ENCODE measurements at regions not wholly inside any gene's neighbourhood (a gene's known extent, or its start where the extent isn't known, plus 50 kb on each side); places are given as distances from the start of the nearest gene placed in this dataset.

DNA sequence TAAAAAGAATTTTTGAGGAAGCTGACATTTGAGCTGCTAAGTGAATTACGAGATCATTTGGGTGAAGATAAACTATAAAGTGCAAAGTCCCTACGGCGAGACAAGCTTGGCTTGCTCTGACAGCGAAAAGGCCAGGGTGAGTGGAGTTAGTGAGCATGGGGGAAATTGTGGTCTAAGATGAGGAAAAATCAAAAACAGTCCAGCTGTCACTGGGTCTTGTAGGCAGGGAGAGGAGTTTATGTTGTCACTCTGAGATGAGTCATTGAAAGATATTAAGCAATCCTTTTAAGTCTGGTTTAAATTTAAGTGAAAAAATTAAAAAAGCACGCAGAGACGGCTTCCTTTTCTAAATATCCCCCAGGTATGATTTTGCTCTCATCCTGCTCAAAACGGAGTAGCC, 601.9 kb downstream of the MRPL39 start:
- no peak for DNase-seq

DNA sequence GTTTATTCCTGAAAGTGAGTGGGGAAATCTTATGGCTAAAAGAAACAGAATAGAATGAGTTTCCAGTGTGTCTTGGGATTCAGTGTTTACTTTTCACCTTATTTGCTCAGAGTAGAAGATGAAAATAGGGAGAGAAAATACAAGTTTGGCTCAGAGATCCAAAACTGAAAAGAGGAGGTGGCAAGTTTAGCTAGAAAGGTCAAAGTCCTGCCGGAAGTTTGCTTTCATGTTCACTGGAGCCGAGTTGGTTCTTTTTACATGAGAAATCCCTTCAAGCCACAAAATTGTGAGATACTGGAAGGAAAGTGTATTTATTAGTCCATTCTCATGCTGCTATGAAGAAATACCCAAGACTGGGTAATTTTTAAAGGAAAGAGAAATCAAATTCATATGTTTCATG, 604.6 kb downstream of the MRPL39 start:
- DNase-seq, result peak; percentile 1

- DNase-seq, result peak; percentile 1
Observed at GRCh38 chr21:24995216-24995615, 612.1 kb downstream of the MRPL39 start.

DNA sequence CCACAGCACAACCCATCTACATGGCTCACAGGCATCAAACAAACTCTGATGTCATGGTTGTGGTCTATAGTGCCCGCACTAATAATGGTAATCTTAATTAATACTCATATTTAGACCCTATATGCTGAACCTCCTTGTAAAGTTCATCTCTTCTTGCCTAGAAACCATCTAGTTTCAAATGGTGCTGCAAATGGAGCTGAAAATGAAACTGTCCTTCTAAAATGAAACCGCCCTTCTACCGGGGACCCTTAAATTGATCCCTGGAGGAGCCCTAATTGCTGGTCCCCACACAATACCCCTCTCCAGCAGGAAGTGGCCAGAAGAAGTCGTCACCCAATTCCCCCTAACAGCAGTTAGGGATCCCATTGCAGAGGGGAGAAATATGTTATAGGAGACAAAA, 612.6 kb downstream of the MRPL39 start:
- no peak for DNase-seq

GRCh38 chr21:24989516-24989915, 617.8 kb downstream of the MRPL39 start:
- DNase-seq, result no peak

GRCh38 chr21:24988941-24989340, 618.3 kb downstream of the MRPL39 start:
- DNase-seq, result no peak

DNA sequence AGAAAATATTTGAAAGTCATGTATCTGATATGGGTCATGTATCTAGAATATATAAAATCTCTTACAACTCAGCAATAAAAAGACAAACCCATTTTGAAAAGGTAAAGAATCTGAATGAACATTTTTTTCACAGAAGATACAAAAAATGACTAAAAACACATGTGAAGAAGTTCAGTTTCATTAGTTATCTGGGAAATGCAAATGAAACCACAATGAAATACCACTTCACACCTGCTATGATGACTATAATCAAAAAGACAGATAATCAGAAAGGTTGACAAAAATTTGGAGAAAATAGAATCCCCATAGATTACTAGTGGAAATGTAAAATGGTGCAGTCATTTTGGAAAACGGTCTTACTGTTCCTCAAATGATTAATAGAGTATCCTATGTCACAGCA, 631.0 kb downstream of the MRPL39 start:
- DNase-seq, result no peak

- DNase-seq, result no peak
Observed at GRCh38 chr21:24969068-24969467, 638.2 kb downstream of the MRPL39 start.

DNA sequence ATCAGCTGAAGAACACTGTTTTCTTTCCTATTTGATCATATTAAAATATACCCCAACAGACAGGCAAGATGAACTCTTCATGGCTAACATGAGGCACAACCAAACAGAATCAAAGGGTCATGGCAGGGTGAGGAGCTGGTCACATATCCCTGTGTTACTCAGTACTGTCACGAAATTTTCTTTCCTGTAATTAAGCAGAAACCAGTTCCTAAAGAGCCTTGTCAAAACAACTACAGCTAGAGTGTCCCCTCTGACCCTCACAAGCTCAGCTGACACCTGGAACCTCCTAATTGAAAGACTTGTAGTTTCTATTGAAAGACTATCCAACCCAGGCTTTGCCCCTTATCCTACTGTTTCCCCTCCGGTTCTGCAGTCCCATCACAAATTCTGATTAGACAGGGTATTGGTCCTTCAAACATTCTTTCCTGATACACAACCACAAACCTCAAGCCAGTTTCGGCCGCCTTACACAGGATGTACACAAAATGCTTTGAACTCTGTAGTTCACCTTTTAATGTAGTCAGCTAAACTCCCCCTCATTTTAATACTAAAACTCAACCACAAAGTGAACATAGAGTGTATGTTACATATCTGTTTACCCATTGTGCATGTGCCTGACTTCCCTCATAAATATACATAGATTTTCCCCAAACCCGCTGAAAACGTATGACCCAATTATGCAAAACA, 651.9 kb downstream of the MRPL39 start:
- DNase-seq, result no peak

- no peak for DNase-seq
Observed at GRCh38 chr21:24948186-24948585, 659.1 kb downstream of the MRPL39 start.

DNA sequence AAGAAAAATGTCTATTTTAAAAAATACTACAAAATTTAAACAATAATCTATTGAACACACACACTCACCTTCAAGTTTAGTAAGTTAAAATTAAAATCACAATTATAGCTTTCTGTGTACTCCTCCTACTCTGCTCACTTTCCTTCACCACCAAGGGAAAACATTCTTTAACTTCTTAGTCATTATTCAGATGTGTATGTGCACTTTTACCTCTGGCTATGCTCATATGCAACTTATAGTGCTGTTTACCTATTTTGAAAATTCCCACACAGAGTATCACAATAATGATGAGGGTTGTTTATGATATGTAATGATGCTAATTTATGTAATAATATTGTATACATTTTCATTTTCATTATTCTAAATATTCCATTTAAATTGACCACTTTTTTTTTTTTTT, 661.4 kb downstream of the MRPL39 start:
- no peak for DNase-seq

GRCh38 chr21:24941316-24942185, 665.7 kb downstream of the MRPL39 start:
- DNase-seq, result no peak

DNA sequence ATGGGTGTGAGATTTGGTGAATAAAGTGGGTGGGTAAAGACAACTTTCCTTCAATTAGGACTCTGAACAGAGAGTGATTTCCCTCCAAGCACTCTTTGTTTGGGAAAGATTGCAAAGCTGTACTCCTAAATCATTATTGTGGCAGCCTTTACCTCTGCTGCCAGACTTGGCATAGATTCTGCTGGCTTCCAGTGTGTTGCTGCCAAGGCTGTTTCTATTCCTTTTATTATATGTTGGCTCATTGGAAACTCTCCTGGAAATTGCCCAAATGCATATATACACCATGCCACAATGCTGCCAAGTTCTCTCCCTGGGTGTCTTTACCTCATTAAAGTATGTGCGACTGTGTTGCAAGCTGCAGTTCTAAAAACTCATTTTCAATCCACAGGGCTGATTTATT, 668.0 kb downstream of the MRPL39 start:
- DNase-seq, result no peak

GRCh38 chr21:24938573-24938972, 668.7 kb downstream of the MRPL39 start:
- DNase-seq, result no peak

DNA sequence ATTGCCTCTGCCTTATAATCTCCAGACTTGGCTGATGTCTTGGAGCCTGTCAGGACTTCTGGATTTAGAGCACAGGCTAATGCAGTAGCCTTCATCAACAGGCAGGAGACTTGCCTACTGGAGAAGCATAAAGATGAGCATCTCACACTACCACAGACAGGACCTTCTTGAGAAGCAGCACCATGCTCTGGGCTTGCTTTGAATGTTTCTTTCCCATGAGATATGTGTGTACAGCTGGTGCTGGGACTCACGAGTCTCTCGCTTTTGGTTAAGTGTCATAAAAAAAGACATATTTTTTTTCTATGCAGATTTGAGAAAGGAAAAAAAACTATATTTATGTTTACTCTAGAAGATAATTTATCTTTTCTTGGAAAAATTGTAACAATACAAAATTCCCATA, 671.3 kb downstream of the MRPL39 start:
- DNase-seq, result no peak

DNA sequence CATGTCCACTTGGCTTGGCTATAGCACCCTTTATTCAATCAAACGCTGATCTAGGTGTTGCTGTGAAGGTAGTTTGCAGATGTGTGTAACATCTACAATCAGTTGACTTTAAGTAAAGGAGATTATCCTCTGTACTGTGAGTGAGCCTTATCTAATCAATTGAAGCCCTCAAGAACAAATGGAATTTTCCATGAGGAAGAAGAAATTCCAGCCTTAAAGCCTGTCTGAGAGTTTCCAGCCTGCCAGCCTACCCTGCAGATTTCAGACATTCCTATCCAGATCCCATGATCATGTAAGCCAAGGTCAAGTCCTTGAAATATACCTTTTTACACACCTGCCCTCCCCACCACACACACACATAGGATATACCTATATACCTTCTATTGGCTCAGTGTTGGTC, 696.7 kb downstream of the MRPL39 start:
- no peak for DNase-seq

DNA sequence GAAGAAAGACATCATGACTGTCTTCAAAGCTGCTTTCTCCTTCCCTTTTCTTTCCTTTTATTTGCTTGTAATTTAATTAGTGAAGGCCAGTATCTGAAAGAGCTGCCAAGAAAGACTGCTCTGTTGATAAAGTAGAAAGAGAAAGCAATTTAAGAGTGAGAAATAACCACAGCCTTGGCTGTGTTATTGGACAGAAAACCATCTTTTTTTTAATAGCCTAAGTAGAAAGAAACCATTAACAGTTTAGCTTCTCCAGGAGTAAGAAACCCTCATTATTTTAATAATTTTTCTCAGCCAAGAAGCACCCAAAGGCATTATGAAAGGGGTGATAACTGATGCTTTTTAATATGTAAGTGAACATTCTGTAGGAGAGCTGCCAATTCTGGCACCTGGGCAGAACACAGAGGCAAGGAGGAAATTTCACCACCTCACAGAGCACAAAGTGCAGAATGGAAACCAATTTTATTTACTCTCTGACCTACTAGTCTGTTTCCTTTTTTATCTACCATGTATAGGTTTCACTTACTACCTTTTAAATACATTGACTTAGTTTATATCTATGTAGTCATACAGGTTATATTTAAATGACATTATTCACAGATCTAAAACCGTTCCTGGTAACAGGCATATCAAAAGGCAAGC, 703.2 kb downstream of the MRPL39 start:
- no peak for DNase-seq

DNA sequence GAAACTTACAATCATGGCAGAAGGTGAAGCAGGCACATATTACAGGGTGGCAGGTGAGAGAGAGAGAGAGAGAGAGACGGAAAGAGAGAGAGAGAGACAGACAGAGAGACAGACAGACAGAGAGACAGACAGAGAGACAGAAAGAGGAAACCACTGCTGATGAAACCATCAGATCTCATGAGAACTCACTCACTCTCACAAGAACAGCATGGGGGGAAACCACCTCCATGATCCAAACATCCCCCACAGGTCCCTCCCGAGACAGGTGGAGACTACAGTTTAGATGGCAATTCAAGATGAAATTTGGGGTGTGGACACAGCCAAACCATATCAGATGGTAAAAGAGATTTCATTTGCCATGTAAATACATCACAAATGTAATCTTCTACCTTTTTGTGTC, 708.1 kb downstream of the MRPL39 start:
- no peak for DNase-seq

- no peak for DNase-seq
Observed at GRCh38 chr21:24897883-24898282, 709.4 kb downstream of the MRPL39 start.

GRCh38 chr21:24896735-24897124, 710.6 kb downstream of the MRPL39 start:
- no peak for DNase-seq

- peak; percentile 18 for DNase-seq
Observed at GRCh38 chr21:24895885-24896734, 711.2 kb downstream of the MRPL39 start.

- DNase-seq, result no peak
Observed at GRCh38 chr21:24894324-24894723, 713.0 kb downstream of the MRPL39 start.

All from left kidney (tissue), 1 donor.